ENCODE measurements at regions not wholly inside any gene's neighbourhood (a gene's known extent, or its start where the extent isn't known, plus 50 kb on each side); places are given as distances from the start of the nearest gene placed in this dataset.
A peak's percentile ranks its signal among the peaks of the same experiment; 100 is the strongest.

- no peak for DNase-seq
Measured at GRCh38 chr3:117632191-117632590, 922.6 kb downstream of the TUSC7 start.

- no peak for DNase-seq
Measured at GRCh38 chr3:117633207-117633606, 923.6 kb downstream of the TUSC7 start.

- DNase-seq = no peak
Measured at GRCh38 chr3:117637666-117638065, 928.1 kb downstream of the TUSC7 start.

GRCh38 chr3:117644203-117644602 lies 934.6 kb downstream of the TUSC7 start:
- no peak for DNase-seq

GRCh38 chr3:117645561-117646242 lies 936.1 kb downstream of the TUSC7 start:
- no peak for DNase-seq

- no peak for DNase-seq
Measured at GRCh38 chr3:117647435-117647834, 937.9 kb downstream of the TUSC7 start.

- DNase-seq = no peak
Measured at GRCh38 chr3:117651246-117651645, 941.7 kb downstream of the TUSC7 start.

- no peak for DNase-seq
Measured at GRCh38 chr3:117656391-117656790, 946.8 kb downstream of the TUSC7 start.

GRCh38 chr3:117657278-117657677 lies 947.7 kb downstream of the TUSC7 start:
- no peak for DNase-seq

- no peak for DNase-seq
Measured at GRCh38 chr3:117660941-117661817, 951.6 kb downstream of the TUSC7 start.

- DNase-seq = no peak
Measured at GRCh38 chr3:117661818-117662095, 952.2 kb downstream of the TUSC7 start.

GRCh38 chr3:117665296-117665695 lies 955.7 kb downstream of the TUSC7 start:
- peak; percentile 24 for DNase-seq

GRCh38 chr3:117666325-117666724 lies 956.7 kb downstream of the TUSC7 start:
- DNase-seq = no peak

- DNase-seq = no peak
Measured at GRCh38 chr3:117666812-117667211, 957.2 kb downstream of the TUSC7 start.

- peak; percentile 12 for DNase-seq
Measured at GRCh38 chr3:117669774-117670173, 960.2 kb downstream of the TUSC7 start.

GRCh38 chr3:117671722-117672318 lies 962.2 kb downstream of the TUSC7 start:
- no peak for DNase-seq

GRCh38 chr3:117674321-117674720 lies 964.7 kb downstream of the TUSC7 start:
- no peak for DNase-seq

GRCh38 chr3:117681619-117682018 lies 972.0 kb downstream of the TUSC7 start:
- no peak for DNase-seq

GRCh38 chr3:117687096-117687495 lies 977.5 kb downstream of the TUSC7 start:
- no peak for DNase-seq

GRCh38 chr3:117688583-117688982 lies 979.0 kb downstream of the TUSC7 start:
- DNase-seq = peak; percentile 64

- no peak for DNase-seq
Measured at GRCh38 chr3:117691526-117691925, 981.9 kb downstream of the TUSC7 start.

- DNase-seq = no peak
Measured at GRCh38 chr3:117692416-117692995, 982.9 kb downstream of the TUSC7 start.

GRCh38 chr3:117695321-117695720 lies 985.7 kb downstream of the TUSC7 start:
- DNase-seq = no peak
